Loucy (cell line): ENCODE measurements at regions not wholly inside any gene's neighbourhood (a gene's known extent, or its start where the extent isn't known, plus 50 kb on each side); places are given as distances from the start of the nearest gene placed in this dataset.
"Not testable (repeated sequence)": the region's sequence is repeated elsewhere in the genome, so short reads cannot be mapped to it uniquely, and the experiment has no call there.

Experiments
- H2AFZ ChIP-seq: fragments of 200-600 bp; sonication (generic); 2 replicates; pipeline ENCODE4 v1.6.0; 2016; ENCODE audit warnings: antibody characterized with exemption, mild to moderate bottlenecking, low read length, moderate library complexity
- H3F3A ChIP-seq: fragments of 200-600 bp; 2 replicates; pipeline ENCODE4 v1.6.0; 2016; ENCODE audit warnings: antibody characterized with exemption, low read depth, mild to moderate bottlenecking
- H3K27me3 ChIP-seq: fragments of 200-600 bp; sonication (generic); 2 replicates; pipeline ENCODE4 v1.6.1; 2014; ENCODE audit warnings: low read length, mild to moderate bottlenecking; ENCODE audit not compliant: insufficient read depth, poor library complexity, severe bottlenecking
- H3K36me3 ChIP-seq: fragments of 200-600 bp; sonication (generic); 2 replicates; pipeline ENCODE4 v1.6.1; 2016; ENCODE audit warnings: low read length; ENCODE audit not compliant: insufficient read depth
- H3K4me1 ChIP-seq: fragments of 200-600 bp; sonication (generic); 2 replicates; pipeline ENCODE4 v1.5.1; 2014; ENCODE audit warnings: low read length, mild to moderate bottlenecking; ENCODE audit not compliant: insufficient read depth, poor library complexity, severe bottlenecking
- H3K4me2 ChIP-seq: fragments of 200-600 bp; sonication (generic); 2 replicates; pipeline ENCODE4 v1.6.0; 2014; ENCODE audit warnings: antibody characterized with exemption, low read length, low read depth, mild to moderate bottlenecking; ENCODE audit not compliant: poor library complexity, severe bottlenecking
- H3K4me3 ChIP-seq: fragments of 200-600 bp; sonication (generic); 2 replicates; pipeline ENCODE4 v1.5.1; 2014; ENCODE audit warnings: low read length, mild to moderate bottlenecking, mixed read lengths; ENCODE audit not compliant: poor library complexity, severe bottlenecking
- H3K79me2 ChIP-seq: fragments of 200-600 bp; sonication (generic); 2 replicates; pipeline ENCODE4 v1.6.1; 2014; ENCODE audit warnings: low read length; ENCODE audit not compliant: insufficient read depth
- H3K9ac ChIP-seq: fragments of 200-600 bp; sonication (generic); 2 replicates; pipeline ENCODE4 v1.6.0; 2014; ENCODE audit warnings: mild to moderate bottlenecking, low read depth, low read length, moderate library complexity; ENCODE audit not compliant: poor library complexity, severe bottlenecking
- H3K9me2 ChIP-seq: fragments of 200-600 bp; sonication (generic); replicated peaks from 2 replicates; pipeline ENCODE4 v1.6.1; 2016; ENCODE audit warnings: low read depth, low read length, mixed read lengths
- H3K9me3 ChIP-seq: fragments of 200-600 bp; sonication (generic); 2 replicates; pipeline ENCODE4 v1.6.1; 2014; ENCODE audit warnings: mild to moderate bottlenecking, antibody characterized with exemption, low read length, low read depth; ENCODE audit not compliant: insufficient read depth
- H4K20me1 ChIP-seq: fragments of 200-600 bp; sonication (generic); 2 replicates; pipeline ENCODE4 v1.6.0; 2014; ENCODE audit warnings: antibody characterized with exemption, low read length, mild to moderate bottlenecking; ENCODE audit not compliant: insufficient read depth, poor library complexity, severe bottlenecking
- CTCF ChIP-seq: fragments of 200-600 bp; sonication (generic); conservative IDR thresholded peaks from 2 replicates; pipeline ENCODE4 v1.5.1; 2014; ENCODE audit warnings: mild to moderate bottlenecking, antibody characterized with exemption, low read length
- EZH2phosphoT487 ChIP-seq: fragments of 200-600 bp; IDR thresholded peaks from 2 replicates; pipeline ENCODE4 v1.6.1; 2018; ENCODE audit warnings: antibody characterized with exemption, mild to moderate bottlenecking, moderate library complexity, borderline replicate concordance

- Histone ChIP-seq H3K9me3 (no peaks in the 10 kb centered on the region), H3K4me1 (no peaks in the 10 kb centered on the region), H3K27me3 (no peaks in the 10 kb centered on the region), H3K36me3 (no peaks in the 10 kb centered on the region), H3K4me3 (no peak overlapping the region), H3K9me2 (no peaks in the 10 kb centered on the region), H3K4me2 (no peak overlapping the region), H3K79me2 (no peaks in the 10 kb centered on the region), H3K9ac (no peak overlapping the region), H2AFZ (no peak overlapping the region), H4K20me1 (no peaks in the 10 kb centered on the region), H3F3A (no peaks in the 10 kb centered on the region)
- no peak for TF ChIP-seq EZH2phosphoT487
- no peak for TF ChIP-seq CTCF
Observed at GRCh38 chr14:53368066-53368465, 214.9 kb upstream of the DDHD1 start.

GRCh38 chr14:53367644-53368026 lies 214.5 kb upstream of the DDHD1 start:
- Histone ChIP-seq H3K9me3 (no peaks in the 10 kb centered on the region), H3K4me3 (no peak overlapping the region), H3K27me3 (no peaks in the 10 kb centered on the region), H3K4me2 (no peak overlapping the region), H2AFZ (no peak overlapping the region), H4K20me1 (no peaks in the 10 kb centered on the region), H3K9me2 (no peaks in the 10 kb centered on the region), H3K79me2 (no peaks in the 10 kb centered on the region), H3F3A (no peaks in the 10 kb centered on the region), H3K4me1 (no peaks in the 10 kb centered on the region), H3K9ac (no peak overlapping the region), H3K36me3 (no peaks in the 10 kb centered on the region)
- no peak for TF ChIP-seq EZH2phosphoT487
- TF ChIP-seq CTCF, result no peak

GRCh38 chr14:53365486-53366130 lies 212.5 kb upstream of the DDHD1 start:
- Histone ChIP-seq H3K9me2 (no peaks in the 10 kb centered on the region), H2AFZ (no peak overlapping the region), H3K79me2 (no peaks in the 10 kb centered on the region), H3K4me3 (no peak overlapping the region), H3K36me3 (no peaks in the 10 kb centered on the region), H3K9me3 (no peaks in the 10 kb centered on the region), H3K4me1 (no peaks in the 10 kb centered on the region), H3K4me2 (no peak overlapping the region), H3F3A (no peaks in the 10 kb centered on the region), H3K27me3 (no peaks in the 10 kb centered on the region), H4K20me1 (no peaks in the 10 kb centered on the region), H3K9ac (no peak overlapping the region)
- TF ChIP-seq CTCF (no peak), EZH2phosphoT487 (no peak)

- not testable (repeated sequence) for H3K9me3 ChIP-seq, H3K4me3 ChIP-seq, H3K9me2 ChIP-seq, H3K4me2 ChIP-seq, H3K9ac ChIP-seq, H3K4me1 ChIP-seq, H2AFZ ChIP-seq, H3K36me3 ChIP-seq, H3K79me2 ChIP-seq, H3F3A ChIP-seq, H4K20me1 ChIP-seq, H3K27me3 ChIP-seq
Observed at GRCh38 chr14:53362916-53363315, 209.8 kb upstream of the DDHD1 start.
